ENCODE measurements at regions not wholly inside any gene's neighbourhood (a gene's known extent, or its start where the extent isn't known, plus 50 kb on each side); places are given as distances from the start of the nearest gene placed in this dataset.

GRCh38 chr7:25420771-25421170 is 192.5 kb upstream of the NPVF start:
- DNase-seq, result no peak
- H3K27me3 ChIP-seq, result no peaks in the 10 kb centered on the region
- no peaks in the 10 kb centered on the region for H3K4me1 ChIP-seq
- no peaks in the 10 kb centered on the region for H3K9me3 ChIP-seq
- no peaks in the 10 kb centered on the region for H3K36me3 ChIP-seq
- no peak overlapping the region for H3K4me3 ChIP-seq
- WGBS, 2 donors, result 58 to 64% methylated on average over 3 of the region's 3 CpGs
- TF ChIP-seq CTCF (IDR thresholded peaks at IDR 0.05) (no peak), POLR2A (IDR thresholded peaks at IDR 0.05) (no peak)
- H3K27ac ChIP-seq, result no peak overlapping the region
- intact Hi-C loops (cut with DNase I), result no loop called here

- WGBS, 2 donors, result 42 to 47% methylated on average over 2 of the region's 2 CpGs
- intact Hi-C loops (cut with DNase I), result no loop called here
- no peak overlapping the region for H3K4me3 ChIP-seq
- no peaks in the 10 kb centered on the region for H3K9me3 ChIP-seq
- TF ChIP-seq POLR2A (IDR thresholded peaks at IDR 0.05), result no peak
- H3K27ac ChIP-seq, result no peak overlapping the region
- H3K27me3 ChIP-seq, result no peaks in the 10 kb centered on the region
- H3K4me1 ChIP-seq, result no peaks in the 10 kb centered on the region
- no peak for DNase-seq
- no peaks in the 10 kb centered on the region for H3K36me3 ChIP-seq
Measured at GRCh38 chr7:25424113-25424512, 195.8 kb upstream of the NPVF start.

GRCh38 chr7:25424855-25425254 is 196.6 kb upstream of the NPVF start:
- Histone ChIP-seq H3K27me3 (no peaks in the 10 kb centered on the region), H3K27ac (no peak overlapping the region), H3K4me3 (no peak overlapping the region), H3K9me3 (no peaks in the 10 kb centered on the region), H3K4me1 (no peaks in the 10 kb centered on the region), H3K36me3 (no peaks in the 10 kb centered on the region)
- TF ChIP-seq POLR2A (IDR thresholded peaks at IDR 0.05), result no peak
- no peak for TF ChIP-seq CTCF (IDR thresholded peaks at IDR 0.05)
- 63 to 77% methylated on average over 5 of the region's 5 CpGs for WGBS, 2 donors
- no peak for DNase-seq
- intact Hi-C loops (cut with DNase I), result no loop called here

GRCh38 chr7:25427721-25428120 is 199.4 kb upstream of the NPVF start:
- WGBS, 2 donors, result 47 to 50% methylated on average over 1 of the region's 1 CpG
- Histone ChIP-seq H3K9me3 (no peaks in the 10 kb centered on the region), H3K27me3 (no peaks in the 10 kb centered on the region), H3K4me3 (no peak overlapping the region), H3K4me1 (no peaks in the 10 kb centered on the region), H3K27ac (no peak overlapping the region), H3K36me3 (no peaks in the 10 kb centered on the region)
- DNase-seq, result no peak
- intact Hi-C loops (cut with DNase I), result no loop called here
- no peak for TF ChIP-seq CTCF (IDR thresholded peaks at IDR 0.05)
- no peak for TF ChIP-seq POLR2A (IDR thresholded peaks at IDR 0.05)

GRCh38 chr7:25429731-25430130 is 201.4 kb upstream of the NPVF start:
- 42 to 54% methylated on average over 3 of the region's 3 CpGs for WGBS, 2 donors
- TF ChIP-seq POLR2A (IDR thresholded peaks at IDR 0.05), result no peak
- no peak for TF ChIP-seq CTCF (IDR thresholded peaks at IDR 0.05)
- intact Hi-C loops (cut with DNase I), result loop anchor here (10.0 kb wide), 1 partner anchor 65 kb away; no protein-coding TSS in a partner anchor
- H3K4me1 ChIP-seq, result no peaks in the 10 kb centered on the region
- DNase-seq, result no peak
- no peaks in the 10 kb centered on the region for H3K9me3 ChIP-seq
- no peak overlapping the region for H3K4me3 ChIP-seq
- H3K27ac ChIP-seq, result peak overlapping the region in 3 of 4 donors; percentile 13 to 52 (median 42)
- H3K36me3 ChIP-seq, result no peaks in the 10 kb centered on the region
- no peaks in the 10 kb centered on the region for H3K27me3 ChIP-seq
